ENCODE measurements at regions not wholly inside any gene's neighbourhood (a gene's known extent, or its start where the extent isn't known, plus 50 kb on each side); places are given as distances from the start of the nearest gene placed in this dataset.

- TF ChIP-seq POLR2A (IDR thresholded peaks at IDR 0.05), result no peak
- no peak for TF ChIP-seq CTCF (IDR thresholded peaks at IDR 0.05)
Measured at GRCh38 chr9:107224252-107224651, 58.8 kb upstream of the RAD23B start.
